CD14-positive monocyte (primary cell): ENCODE measurements at regions not wholly inside any gene's neighbourhood (a gene's known extent, or its start where the extent isn't known, plus 50 kb on each side); places are given as distances from the start of the nearest gene placed in this dataset.

Source experiments
- DNase-seq, 3 donors: peaks; one replicate each; pipeline ENCODE4 v3.0.0-alpha.2; 2011 to 2022
- H2AFZ ChIP-seq: 2 replicates; pipeline ENCODE4 v1.6.0; 2012; ENCODE audit warnings: mild to moderate bottlenecking, low read depth, low read length, inconsistent platforms; ENCODE audit not compliant: insufficient read depth, poor library complexity, severe bottlenecking
- H3K27ac ChIP-seq, 2 donors: 1 replicate in 1 of 2; 2 replicates in 1 of 2; pipeline ENCODE4 v1.5.1; 2012 to 2013; ENCODE audit warnings: low read length in 2 of 2, control low read depth in 1 of 2, inconsistent platforms in 1 of 2, low read depth in 1 of 2, mild to moderate bottlenecking in 1 of 2
- H3K27me3 ChIP-seq, 2 donors: one replicate each; pipeline versions ENCODE4 v1.6.0 to v1.6.1; 2011 to 2013; ENCODE audit warnings: low read length in 2 of 2; ENCODE audit not compliant: control insufficient read depth in 2 of 2, insufficient read depth in 2 of 2
- H3K36me3 ChIP-seq, 2 donors: replicated peaks in 1 of 2; 1 replicate in 1 of 2; 2 replicates in 1 of 2; pipeline versions ENCODE4 v1.5.1 to v1.6.1; 2012 to 2013; ENCODE audit warnings: low read length in 2 of 2, control low read depth in 1 of 2, inconsistent platforms in 1 of 2, mild to moderate bottlenecking in 1 of 2; ENCODE audit not compliant: insufficient read depth in 2 of 2, control insufficient read depth in 1 of 2
- H3K4me1 ChIP-seq, 2 donors: 1 replicate in 1 of 2; 2 replicates in 1 of 2; pipeline versions ENCODE4 v1.5.1 to v1.6.1; 2012 to 2013; ENCODE audit warnings: low read length in 2 of 2, control low read depth in 1 of 2, inconsistent platforms in 1 of 2, mild to moderate bottlenecking in 1 of 2, moderate library complexity in 1 of 2; ENCODE audit not compliant: insufficient read depth in 2 of 2, control insufficient read depth in 1 of 2
- H3K4me2 ChIP-seq: replicated peaks from 2 replicates; pipeline ENCODE3; 2012; ENCODE audit warnings: low read length, moderate library complexity, mild to moderate bottlenecking; ENCODE audit not compliant: poor library complexity, severe bottlenecking; ENCODE audit errors: extremely low read depth
- H3K4me3 ChIP-seq, 3 experiments: fragments of 200-600 bp in 1 of 3; sonication (generic) in 1 of 3; replicated peaks in 1 of 3; 1 replicate in 2 of 3; 2 replicates in 1 of 3; pipeline ENCODE4 v1.5.1; 2011 to 2013; ENCODE audit warnings: low read length in 3 of 3, mild to moderate bottlenecking in 3 of 3, control low read depth in 2 of 3, low read depth in 2 of 3, inconsistent platforms in 1 of 3, moderate library complexity in 1 of 3
- H3K79me2 ChIP-seq: 2 replicates; pipeline ENCODE4 v1.6.0; 2012; ENCODE audit warnings: mild to moderate bottlenecking, control low read depth, inconsistent platforms, low read length, moderate library complexity; ENCODE audit not compliant: insufficient read depth
- H3K9ac ChIP-seq: 2 replicates; pipeline ENCODE4 v1.6.0; 2017; ENCODE audit warnings: low read length, mild to moderate bottlenecking; ENCODE audit not compliant: insufficient read depth, poor library complexity, severe bottlenecking
- H3K9me3 ChIP-seq, 2 donors: replicated peaks in 1 of 2; 1 replicate in 1 of 2; 2 replicates in 1 of 2; pipeline versions ENCODE4 v1.5.1 to v1.6.1; 2012 to 2013; ENCODE audit warnings: low read length in 2 of 2, control low read depth in 1 of 2; ENCODE audit not compliant: control insufficient read depth in 1 of 2, insufficient read depth in 1 of 2
- H4K20me1 ChIP-seq: 2 replicates; pipeline ENCODE4 v1.6.0; 2012; ENCODE audit warnings: mild to moderate bottlenecking, low read length, control low read depth, moderate library complexity; ENCODE audit not compliant: insufficient read depth
- H3K27ac Mint-ChIP-seq, 7 donors: one replicate each; pipeline ENCODE4 v1.8.0; 2020; ENCODE audit warnings: mild to moderate bottlenecking in 7 of 7, mixed read lengths in 7 of 7, moderate library complexity in 6 of 7, inconsistent platforms in 2 of 7
- H3K27me3 Mint-ChIP-seq, 3 donors: one replicate each; pipeline ENCODE4 v1.8.0; 2021 to 2022; ENCODE audit warnings: low read depth in 3 of 3, mild to moderate bottlenecking in 3 of 3, mixed read lengths in 3 of 3, moderate library complexity in 3 of 3, inconsistent platforms in 1 of 3
- H3K36me3 Mint-ChIP-seq, 2 donors: one replicate each; pipeline ENCODE4 v1.8.0; 2020; ENCODE audit warnings: mixed read lengths in 2 of 2, inconsistent platforms in 1 of 2, mild to moderate bottlenecking in 1 of 2
- H3K4me1 Mint-ChIP-seq: one replicate; pipeline ENCODE4 v1.8.0; 2020; ENCODE audit warnings: mild to moderate bottlenecking, mixed read lengths
- H3K4me3 Mint-ChIP-seq, 2 donors: one replicate each; pipeline ENCODE4 v1.8.0; 2020; ENCODE audit warnings: mild to moderate bottlenecking in 2 of 2, mixed read lengths in 2 of 2, moderate library complexity in 1 of 2
- H3K9me3 Mint-ChIP-seq, 7 donors: one replicate each; pipeline ENCODE4 v1.8.0; 2020 to 2022; ENCODE audit warnings: mixed read lengths in 7 of 7, mild to moderate bottlenecking in 6 of 7, moderate library complexity in 6 of 7, inconsistent platforms in 2 of 7
- WGBS: methylation state at CpG from one replicate; pipeline ENCODE4 v1.1.5; 2013; ENCODE audit warnings: missing lambda C conversion rate; ENCODE audit not compliant: insufficient coverage; 5-methylcytosine and 5-hydroxymethylcytosine counted together
- intact Hi-C, 2 donors: fragments of 100-400 bp; cut with micrococcal nuclease; formaldehyde crosslinking; loops; one replicate each; pipeline versions ENCODE4 v1.15.0 to v1.15.1; 2023
- TF ChIP-seq, protein P1 (sequence below): fragments of 200-600 bp; IDR thresholded peaks from one replicate; pipeline ENCODE4 v1.8.0; 2022; ENCODE audit warnings: antibody characterized with exemption, mild to moderate bottlenecking

GRCh38 chrX:93319609-93320008 is 353.8 kb downstream of the NAP1L3 start:
- no peak for DNase-seq
- H3K9me3 Mint-ChIP-seq = peaks cover 0 to 6% (median 0%) of the 10 kb centered on the region in 7 donors
- no peaks in the 10 kb centered on the region for H3K4me1 Mint-ChIP-seq
- Histone ChIP-seq H4K20me1 (no peaks in the 10 kb centered on the region), H3K4me2 (no peak overlapping the region), H3K9me3 (peaks cover 0 to 6% of the 10 kb centered on the region in 2 donors), H3K79me2 (no peaks in the 10 kb centered on the region), H3K4me3 (no peak overlapping the region), H3K9ac (no peak overlapping the region), H3K27me3 (no peaks in the 10 kb centered on the region), H2AFZ (no peak overlapping the region), H3K36me3 (no peaks in the 10 kb centered on the region), H3K4me1 (no peaks in the 10 kb centered on the region), H3K27ac (no peak overlapping the region)
- no peaks in the 10 kb centered on the region for H3K36me3 Mint-ChIP-seq
- WGBS = 33% methylated on average over 1 of the region's 5 CpGs
- no peaks in the 10 kb centered on the region for H3K27me3 Mint-ChIP-seq
- H3K27ac Mint-ChIP-seq = no peak overlapping the region
- no peak overlapping the region for H3K4me3 Mint-ChIP-seq
- intact Hi-C loops = no loop called here
- TF ChIP-seq, protein P1, sequence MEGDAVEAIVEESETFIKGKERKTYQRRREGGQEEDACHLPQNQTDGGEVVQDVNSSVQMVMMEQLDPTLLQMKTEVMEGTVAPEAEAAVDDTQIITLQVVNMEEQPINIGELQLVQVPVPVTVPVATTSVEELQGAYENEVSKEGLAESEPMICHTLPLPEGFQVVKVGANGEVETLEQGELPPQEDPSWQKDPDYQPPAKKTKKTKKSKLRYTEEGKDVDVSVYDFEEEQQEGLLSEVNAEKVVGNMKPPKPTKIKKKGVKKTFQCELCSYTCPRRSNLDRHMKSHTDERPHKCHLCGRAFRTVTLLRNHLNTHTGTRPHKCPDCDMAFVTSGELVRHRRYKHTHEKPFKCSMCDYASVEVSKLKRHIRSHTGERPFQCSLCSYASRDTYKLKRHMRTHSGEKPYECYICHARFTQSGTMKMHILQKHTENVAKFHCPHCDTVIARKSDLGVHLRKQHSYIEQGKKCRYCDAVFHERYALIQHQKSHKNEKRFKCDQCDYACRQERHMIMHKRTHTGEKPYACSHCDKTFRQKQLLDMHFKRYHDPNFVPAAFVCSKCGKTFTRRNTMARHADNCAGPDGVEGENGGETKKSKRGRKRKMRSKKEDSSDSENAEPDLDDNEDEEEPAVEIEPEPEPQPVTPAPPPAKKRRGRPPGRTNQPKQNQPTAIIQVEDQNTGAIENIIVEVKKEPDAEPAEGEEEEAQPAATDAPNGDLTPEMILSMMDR = no peak
